Panc1 (cell line): ENCODE measurements at regions not wholly inside any gene's neighbourhood (a gene's known extent, or its start where the extent isn't known, plus 50 kb on each side); places are given as distances from the start of the nearest gene placed in this dataset.

Experiments used
- ATAC-seq: fragments of 200-7000 bp; cut with Tn5 transposase; 2 replicates; pipeline ENCODE4 v1.9.1; 2020; ENCODE audit warnings: mild to moderate bottlenecking, moderate library complexity
- BruUV-seq: library from RNA; stranded (reverse); fragments of 400-500 nt; replicated peaks from 2 replicates; lab custom pipeline; 2021; lab: Mats Ljungman, UMichigan
- CTCF ChIA-PET: fragments of 300-600 bp; sonication (Branson Sonifier 250); formaldehyde crosslinking; loops from one replicate; lab custom pipeline; 2022; ENCODE audit warnings: antibody characterized with exemption; lab: Charles Lee
- POLR2A ChIA-PET: fragments of 300-600 bp; sonication (Branson Sonifier 250); formaldehyde crosslinking; loops from one replicate; lab custom pipeline; 2022; ENCODE audit warnings: antibody characterized with exemption; lab: Charles Lee
- DNase-seq: peaks from one replicate; pipeline ENCODE4 v3.0.0-alpha.2; 2010; ENCODE audit warnings: low read depth, low spot score
- H3K27ac ChIP-seq: 2 replicates; pipeline ENCODE4 v1.5.1; 2011; ENCODE audit warnings: mild to moderate bottlenecking, low read length, inconsistent platforms
- H3K27me3 ChIP-seq: fragments of 200-500 bp; sonication (Bioruptor generic); 2 replicates; pipeline ENCODE4 v1.6.0; 2014; ENCODE audit warnings: low read length, inconsistent platforms; ENCODE audit not compliant: control insufficient read depth, insufficient read depth
- H3K36me3 ChIP-seq: fragments of 200-500 bp; sonication (Bioruptor generic); 2 replicates; pipeline ENCODE4 v1.5.1; 2014; ENCODE audit warnings: inconsistent platforms, mild to moderate bottlenecking, low read length, moderate library complexity; ENCODE audit not compliant: control insufficient read depth, insufficient read depth
- H3K4me1 ChIP-seq: 2 replicates; pipeline ENCODE4 v1.5.1; 2011; ENCODE audit warnings: inconsistent platforms, mild to moderate bottlenecking, low read length, moderate library complexity; ENCODE audit not compliant: control insufficient read depth, insufficient read depth
- H3K4me3 ChIP-seq, 2 experiments: 2 replicates each; pipeline ENCODE4 v1.5.1; 2011 to 2012; ENCODE audit warnings: low read depth in 2 of 2, low read length in 2 of 2, mild to moderate bottlenecking in 2 of 2, inconsistent platforms in 1 of 2, moderate library complexity in 1 of 2
- H3K9me3 ChIP-seq: fragments of 200-500 bp; sonication (Bioruptor generic); 2 replicates; pipeline ENCODE4 v1.5.1; 2014; ENCODE audit warnings: low read depth, mild to moderate bottlenecking, inconsistent platforms, low read length, moderate library complexity; ENCODE audit not compliant: control insufficient read depth, insufficient read depth
- CTCF ChIP-seq: fragments of 450-650 bp; IDR thresholded peaks from 2 replicates; pipeline ENCODE4 v1.5.1; 2017; ENCODE audit warnings: mild to moderate bottlenecking
- POLR2AphosphoS5 ChIP-seq: IDR thresholded peaks from 2 replicates; pipeline ENCODE4 v1.6.1; 2012; ENCODE audit warnings: mild to moderate bottlenecking, low read depth, low read length, moderate library complexity
- REST ChIP-seq, 2 experiments: IDR thresholded peaks; 2 replicates each; pipeline ENCODE4 v1.6.1; 2011 to 2012; ENCODE audit warnings: low read depth in 2 of 2, control low read depth in 1 of 2, low read length in 1 of 2, mild to moderate bottlenecking in 1 of 2, moderate library complexity in 1 of 2; ENCODE audit not compliant: insufficient read depth in 1 of 2
- SIN3A ChIP-seq: IDR thresholded peaks from 2 replicates; pipeline ENCODE4 v1.6.1; 2012; ENCODE audit warnings: low read depth, mild to moderate bottlenecking, low read length, moderate library complexity, borderline replicate concordance; ENCODE audit not compliant: insufficient read depth
- TCF7L2 ChIP-seq: IDR thresholded peaks from 2 replicates; pipeline ENCODE4 v1.6.1; 2011; ENCODE audit warnings: mild to moderate bottlenecking, low read depth, low read length, inconsistent platforms
- in situ Hi-C: cut with HindIII; loops from 2 replicates; pipeline ENCODE4 v1.10.0; 2016; ENCODE audit warnings: low sequenced_read_pairs, low pct_unique_long_range_greater_than_20kb
- intact Hi-C: fragments of 100-400 bp; cut with micrococcal nuclease; formaldehyde crosslinking; loops from one replicate; pipeline ENCODE4 v1.10.0; 2022; ENCODE audit not compliant: unreplicated experiment

GRCh38 chr3:145936971-145937370, 224.0 kb downstream of the PLOD2 start:
- in situ Hi-C loops = no loop called here

DNA sequence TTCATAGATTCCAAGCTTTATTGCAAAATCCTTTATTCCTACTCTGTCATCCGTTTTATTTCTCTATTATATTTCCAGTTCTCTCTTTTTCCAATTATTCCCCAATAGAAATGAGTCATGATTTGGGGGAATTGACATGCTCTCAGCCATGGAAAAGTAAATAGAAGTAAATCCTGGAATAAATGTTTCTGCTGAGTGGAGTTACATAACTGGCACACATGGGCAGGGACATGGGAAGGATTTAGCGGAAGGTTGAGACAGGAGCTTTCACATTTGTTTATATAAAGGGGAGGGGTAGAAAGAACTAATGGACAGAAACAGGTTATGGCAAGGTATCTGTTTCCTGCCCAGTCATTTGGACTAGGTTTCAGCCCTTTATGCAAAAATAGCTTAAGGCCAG, 221.6 kb downstream of the PLOD2 start:
- Histone ChIP-seq H3K27me3 (no peaks in the 10 kb centered on the region), H3K27ac (no peak overlapping the region), H3K4me3 (no peak overlapping the region), H3K9me3 (no peaks in the 10 kb centered on the region), H3K4me1 (no peaks in the 10 kb centered on the region), H3K36me3 (no peaks in the 10 kb centered on the region)
- no TSS peak for BruUV-seq
- intact Hi-C loops = no loop called here
- no peak for DNase-seq
- no peak for TF ChIP-seq CTCF
- TF ChIP-seq SIN3A = no peak
- TF ChIP-seq TCF7L2 = no peak
- TF ChIP-seq POLR2AphosphoS5 = no peak
- TF ChIP-seq REST (IDR thresholded peaks at IDR 0.05; ENCODE audit: insufficient read depth in 1 of 2, low read depth in 2 of 2, low read length in 1 of 2) = no peak
- ChIA-PET POLR2A (no interaction called here), CTCF (no interaction called here)
- ATAC-seq = no peak
- in situ Hi-C loops = no loop called here

More at GRCh38 chr3:145936971-145937370, 224.0 kb downstream of the PLOD2 start:
- ATAC-seq (no peak), DNase-seq (no peak)
- Histone ChIP-seq H3K4me3 (no peak overlapping the region), H3K4me1 (no peaks in the 10 kb centered on the region), H3K27me3 (no peaks in the 10 kb centered on the region), H3K36me3 (no peaks in the 10 kb centered on the region), H3K27ac (no peak overlapping the region), H3K9me3 (no peaks in the 10 kb centered on the region)
- intact Hi-C loops = no loop called here
- POLR2A ChIA-PET = no interaction called here
- TF ChIP-seq REST (IDR thresholded peaks at IDR 0.05; ENCODE audit: insufficient read depth in 1 of 2, low read depth in 2 of 2, low read length in 1 of 2) = no peak
- no TSS peak for BruUV-seq
- CTCF ChIA-PET = no interaction called here
